ENCODE measurements at regions not wholly inside any gene's neighbourhood (a gene's known extent, or its start where the extent isn't known, plus 50 kb on each side); places are given as distances from the start of the nearest gene placed in this dataset.

GRCh38 chr13:85969331-85969730 lies 170.1 kb upstream of the SLITRK6 start (continued):
- TF ChIP-seq ZNF518A (tag by site-specific recombination; conservative IDR thresholded peaks at IDR 0.05; ENCODE audit: low read depth) (no peak), ZNF580 (tag by site-specific recombination; IDR thresholded peaks at IDR 0.05) (no peak), SCRT1 (tag by site-specific recombination; IDR thresholded peaks at IDR 0.05; ENCODE audit: borderline replicate concordance) (no peak), ZNF175 (tag by site-specific recombination; IDR thresholded peaks at IDR 0.05) (no peak), ZNF354C (tag by site-specific recombination; IDR thresholded peaks at IDR 0.05; ENCODE audit: borderline replicate concordance, low read depth) (no peak), ZNF555 (tag by site-specific recombination; conservative IDR thresholded peaks at IDR 0.05) (no peak), ZNF423 (tag by site-specific recombination; IDR thresholded peaks at IDR 0.05) (no peak), ZNF266 (tag by site-specific recombination; IDR thresholded peaks at IDR 0.05; ENCODE audit: low read depth) (no peak), ZNF157 (tag by site-specific recombination; IDR thresholded peaks at IDR 0.05) (no peak), RBAK (tag by site-specific recombination; IDR thresholded peaks at IDR 0.05) (no peak), ZBTB8A (tag by site-specific recombination; IDR thresholded peaks at IDR 0.05) (no peak)
- TF ChIP-seq, protein P1, sequence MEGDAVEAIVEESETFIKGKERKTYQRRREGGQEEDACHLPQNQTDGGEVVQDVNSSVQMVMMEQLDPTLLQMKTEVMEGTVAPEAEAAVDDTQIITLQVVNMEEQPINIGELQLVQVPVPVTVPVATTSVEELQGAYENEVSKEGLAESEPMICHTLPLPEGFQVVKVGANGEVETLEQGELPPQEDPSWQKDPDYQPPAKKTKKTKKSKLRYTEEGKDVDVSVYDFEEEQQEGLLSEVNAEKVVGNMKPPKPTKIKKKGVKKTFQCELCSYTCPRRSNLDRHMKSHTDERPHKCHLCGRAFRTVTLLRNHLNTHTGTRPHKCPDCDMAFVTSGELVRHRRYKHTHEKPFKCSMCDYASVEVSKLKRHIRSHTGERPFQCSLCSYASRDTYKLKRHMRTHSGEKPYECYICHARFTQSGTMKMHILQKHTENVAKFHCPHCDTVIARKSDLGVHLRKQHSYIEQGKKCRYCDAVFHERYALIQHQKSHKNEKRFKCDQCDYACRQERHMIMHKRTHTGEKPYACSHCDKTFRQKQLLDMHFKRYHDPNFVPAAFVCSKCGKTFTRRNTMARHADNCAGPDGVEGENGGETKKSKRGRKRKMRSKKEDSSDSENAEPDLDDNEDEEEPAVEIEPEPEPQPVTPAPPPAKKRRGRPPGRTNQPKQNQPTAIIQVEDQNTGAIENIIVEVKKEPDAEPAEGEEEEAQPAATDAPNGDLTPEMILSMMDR (tag by site-specific recombination; IDR thresholded peaks at IDR 0.05), result no peak

- Histone ChIP-seq H3K36me3 (ENCODE audit: control insufficient read depth in 2 of 2, insufficient read depth in 1 of 2, low read length in 2 of 2) (no peaks in the 10 kb centered on the region), H3K9me3 (ENCODE audit: control insufficient read depth, insufficient read depth, low read depth, low read length) (no peaks in the 10 kb centered on the region), H3K27ac (ENCODE audit: extremely low read depth, low read depth, low read length) (no peak overlapping the region), H3K4me3 (ENCODE audit: low read depth, low read length) (no peak overlapping the region), H3K4me1 (ENCODE audit: control insufficient read depth, insufficient read depth, low read length) (no peaks in the 10 kb centered on the region)
- CTCF ChIA-PET, result no interaction called here
- TF ChIP-seq SETDB1 (IDR thresholded peaks at IDR 0.05; ENCODE audit: insufficient read length, low read length), result peak; percentile 95
- peak; percentile 99; the same call in 1 of the 2 replicates for TF ChIP-seq TRIM28 (IDR thresholded peaks at IDR 0.05; ENCODE audit: borderline replicate concordance, low read length)
- TF ChIP-seq, protein P2, sequence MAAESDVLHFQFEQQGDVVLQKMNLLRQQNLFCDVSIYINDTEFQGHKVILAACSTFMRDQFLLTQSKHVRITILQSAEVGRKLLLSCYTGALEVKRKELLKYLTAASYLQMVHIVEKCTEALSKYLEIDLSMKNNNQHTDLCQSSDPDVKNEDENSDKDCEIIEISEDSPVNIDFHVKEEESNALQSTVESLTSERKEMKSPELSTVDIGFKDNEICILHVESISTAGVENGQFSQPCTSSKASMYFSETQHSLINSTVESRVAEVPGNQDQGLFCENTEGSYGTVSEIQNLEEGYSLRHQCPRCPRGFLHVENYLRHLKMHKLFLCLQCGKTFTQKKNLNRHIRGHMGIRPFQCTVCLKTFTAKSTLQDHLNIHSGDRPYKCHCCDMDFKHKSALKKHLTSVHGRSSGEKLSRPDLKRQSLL (tag by site-specific recombination; IDR thresholded peaks at IDR 0.05), result no peak
- POLR2A ChIA-PET, result no interaction called here
Measured at GRCh38 chr13:85935868-85936467, 136.7 kb upstream of the SLITRK6 start.

DNA sequence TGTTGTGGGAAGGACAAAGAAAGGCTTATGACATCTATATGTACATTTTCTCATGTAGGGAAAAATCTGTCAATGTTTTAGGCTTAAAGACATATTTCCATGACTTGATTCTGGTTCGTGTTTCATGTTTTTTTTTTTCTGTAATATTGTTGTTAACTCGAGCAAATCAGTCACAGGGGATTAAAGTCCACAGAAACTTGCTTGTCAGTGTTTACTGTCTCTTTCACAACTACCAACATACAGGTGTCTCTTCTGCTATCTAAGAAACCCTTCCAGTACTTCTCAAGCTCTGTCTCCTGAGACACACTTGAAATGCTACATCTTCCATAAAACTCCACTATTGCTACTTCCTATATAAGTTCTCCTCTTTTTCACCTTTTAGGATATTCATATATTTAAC lies 130.9 kb upstream of the SLITRK6 start:
- no peak overlapping the region for H3K4me3 ChIP-seq (ENCODE audit: low read depth, low read length)
- ChIA-PET CTCF (no interaction called here), POLR2A (no interaction called here)
- TF ChIP-seq ZNF223 (tag by site-specific recombination; IDR thresholded peaks at IDR 0.05) (no peak), ZBTB48 (tag by site-specific recombination; IDR thresholded peaks at IDR 0.05) (no peak), ZNF777 (tag by site-specific recombination; IDR thresholded peaks at IDR 0.05; ENCODE audit: borderline replicate concordance) (no peak), SCRT1 (tag by site-specific recombination; IDR thresholded peaks at IDR 0.05; ENCODE audit: borderline replicate concordance) (no peak), ZNF660 (tag by site-specific recombination; IDR thresholded peaks at IDR 0.05) (no peak)
- TF ChIP-seq, protein P3, sequence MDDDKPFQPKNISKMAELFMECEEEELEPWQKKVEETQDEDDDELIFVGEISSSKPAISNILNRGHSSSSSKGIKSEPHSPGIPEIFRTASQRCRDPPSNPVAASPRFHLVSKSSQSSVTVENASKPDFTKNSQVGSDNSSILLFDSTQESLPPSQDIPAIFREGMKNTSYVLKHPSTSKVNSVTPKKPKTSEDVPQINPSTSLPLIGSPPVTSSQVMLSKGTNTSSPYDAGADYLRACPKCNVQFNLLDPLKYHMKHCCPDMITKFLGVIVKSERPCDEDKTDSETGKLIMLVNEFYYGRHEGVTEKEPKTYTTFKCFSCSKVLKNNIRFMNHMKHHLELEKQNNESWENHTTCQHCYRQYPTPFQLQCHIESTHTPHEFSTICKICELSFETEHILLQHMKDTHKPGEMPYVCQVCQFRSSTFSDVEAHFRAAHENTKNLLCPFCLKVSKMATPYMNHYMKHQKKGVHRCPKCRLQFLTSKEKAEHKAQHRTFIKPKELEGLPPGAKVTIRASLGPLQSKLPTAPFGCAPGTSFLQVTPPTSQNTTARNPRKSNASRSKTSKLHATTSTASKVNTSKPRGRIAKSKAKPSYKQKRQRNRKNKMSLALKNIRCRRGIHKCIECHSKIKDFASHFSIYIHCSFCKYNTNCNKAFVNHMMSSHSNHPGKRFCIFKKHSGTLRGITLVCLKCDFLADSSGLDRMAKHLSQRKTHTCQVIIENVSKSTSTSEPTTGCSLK (tag by site-specific recombination; IDR thresholded peaks at IDR 0.05), result no peak
- TF ChIP-seq, protein P4, sequence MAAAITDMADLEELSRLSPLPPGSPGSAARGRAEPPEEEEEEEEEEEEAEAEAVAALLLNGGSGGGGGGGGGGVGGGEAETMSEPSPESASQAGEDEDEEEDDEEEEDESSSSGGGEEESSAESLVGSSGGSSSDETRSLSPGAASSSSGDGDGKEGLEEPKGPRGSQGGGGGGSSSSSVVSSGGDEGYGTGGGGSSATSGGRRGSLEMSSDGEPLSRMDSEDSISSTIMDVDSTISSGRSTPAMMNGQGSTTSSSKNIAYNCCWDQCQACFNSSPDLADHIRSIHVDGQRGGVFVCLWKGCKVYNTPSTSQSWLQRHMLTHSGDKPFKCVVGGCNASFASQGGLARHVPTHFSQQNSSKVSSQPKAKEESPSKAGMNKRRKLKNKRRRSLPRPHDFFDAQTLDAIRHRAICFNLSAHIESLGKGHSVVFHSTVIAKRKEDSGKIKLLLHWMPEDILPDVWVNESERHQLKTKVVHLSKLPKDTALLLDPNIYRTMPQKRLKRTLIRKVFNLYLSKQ (tag by site-specific recombination; IDR thresholded peaks at IDR 0.05; ENCODE audit: borderline replicate concordance), result no peak

More for the DNA sequence above, 130.9 kb upstream of the SLITRK6 start:
- Histone ChIP-seq H3K9me3 (ENCODE audit: control insufficient read depth, insufficient read depth, low read depth, low read length) (no peaks in the 10 kb centered on the region), H3K27ac (ENCODE audit: extremely low read depth, low read depth, low read length) (no peak overlapping the region), H3K4me1 (ENCODE audit: control insufficient read depth, insufficient read depth, low read length) (no peaks in the 10 kb centered on the region), H3K36me3 (ENCODE audit: control insufficient read depth in 2 of 2, insufficient read depth in 1 of 2, low read length in 2 of 2) (no peaks in the 10 kb centered on the region)
